MM.1S (cell line): ENCODE measurements at regions not wholly inside any gene's neighbourhood (a gene's known extent, or its start where the extent isn't known, plus 50 kb on each side); places are given as distances from the start of the nearest gene placed in this dataset.

Experiments used
- CTCF ChIP-seq: fragments of 300-600 bp; sonication (generic); IDR thresholded peaks from 2 replicates; pipeline ENCODE4 v1.5.1; 2016; ENCODE audit warnings: antibody characterized with exemption, low read length, mixed read lengths
- EZH2 ChIP-seq: fragments of 300-600 bp; sonication (generic); optimal IDR thresholded peaks from 2 replicates; pipeline ENCODE3; 2017; ENCODE audit warnings: low read depth, mild to moderate bottlenecking, antibody characterized with exemption, low read length, mixed read lengths
- EZH2phosphoT487 ChIP-seq: fragments of 300-600 bp; sonication (generic); IDR thresholded peaks from 2 replicates; pipeline ENCODE4 v1.6.1; 2018; ENCODE audit warnings: antibody characterized with exemption, low read length

DNA sequence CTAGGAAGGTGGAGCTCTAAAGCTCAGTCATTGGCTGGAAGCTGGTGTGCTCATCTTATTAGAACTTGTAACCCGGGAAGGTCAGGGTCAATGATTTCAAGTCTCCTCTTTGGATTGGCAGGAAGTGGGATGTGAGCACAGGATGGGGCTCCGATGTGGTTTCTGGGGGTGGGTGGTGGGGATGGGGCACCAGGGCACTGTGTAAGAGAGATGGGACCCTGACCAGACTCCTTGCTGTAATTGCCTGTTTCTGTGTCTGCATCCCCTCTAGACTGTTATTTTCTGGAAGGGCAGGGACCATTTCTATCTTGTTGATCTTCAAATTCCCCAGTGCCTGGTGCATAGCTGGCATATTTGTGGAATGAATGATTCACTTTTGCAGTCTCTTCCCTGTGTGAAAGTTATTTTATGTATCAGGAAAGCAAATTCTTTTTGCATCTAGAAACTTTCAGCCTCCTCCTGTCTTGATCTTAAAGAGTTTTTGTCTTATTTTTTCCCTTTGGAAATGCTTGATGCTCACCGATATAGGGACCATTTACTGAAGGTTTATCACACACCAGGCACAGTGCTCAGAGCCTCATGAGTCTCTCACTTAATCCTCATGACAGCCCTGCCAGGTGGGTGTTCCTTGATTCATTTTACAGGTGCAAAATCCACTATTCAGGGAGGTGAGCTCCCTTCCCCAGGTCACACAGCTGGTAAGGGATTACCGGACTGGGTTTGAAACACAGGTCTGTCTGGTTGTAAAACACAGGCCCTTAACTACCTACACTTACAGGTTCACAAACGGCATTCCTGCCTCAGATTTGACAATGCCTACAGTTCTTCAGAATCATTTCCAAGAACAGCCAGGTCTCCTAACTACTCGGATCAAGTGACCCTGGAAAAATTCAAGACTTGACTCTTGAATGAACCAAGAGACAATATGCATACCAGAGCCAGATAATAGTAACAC, 86.9 kb upstream of the IGF1 start:
- TF ChIP-seq CTCF (no peak), EZH2phosphoT487 (no peak), EZH2 (no peak)
